MCF 10A (cell line): ENCODE measurements at regions not wholly inside any gene's neighbourhood (a gene's known extent, or its start where the extent isn't known, plus 50 kb on each side); places are given as distances from the start of the nearest gene placed in this dataset.
"Not testable (repeated sequence)": the region's sequence is repeated elsewhere in the genome, so short reads cannot be mapped to it uniquely, and the experiment has no call there.

Experiments used
- BruUV-seq: library from RNA; stranded (reverse); fragments of 400-500 nt; replicated peaks from 2 replicates; lab custom pipeline; 2021; lab: Mats Ljungman, UMichigan
- CTCF ChIA-PET: fragments of 300-600 bp; sonication (Branson Sonifier 250); formaldehyde crosslinking; extraction: SDS; loops from one replicate; lab custom pipeline; 2021; ENCODE audit warnings: antibody characterized with exemption, inconsistent platforms; lab: Yijun Ruan, JAX
- POLR2A ChIA-PET: fragments of 300-600, 350-650 bp; sonication (Branson Sonifier 250); formaldehyde crosslinking; extraction: SDS; loops from one replicate; lab custom pipeline; 2020; ENCODE audit warnings: antibody characterized with exemption, inconsistent platforms; lab: Yijun Ruan, JAX
- DNase-seq: peaks from one replicate; pipeline ENCODE4 v3.0.0-alpha.2; 2018; ENCODE audit not compliant: unreplicated experiment
- H3K27ac Mint-ChIP-seq: one replicate; pipeline ENCODE4 v1.8.0; 2022; ENCODE audit warnings: mild to moderate bottlenecking, low read depth, mixed read lengths; ENCODE audit not compliant: unreplicated experiment
- H3K27me3 Mint-ChIP-seq: one replicate; pipeline ENCODE4 v1.8.0; 2022; ENCODE audit warnings: mixed read lengths; ENCODE audit not compliant: insufficient read depth, unreplicated experiment
- H3K36me3 Mint-ChIP-seq: one replicate; pipeline ENCODE4 v1.8.0; 2022; ENCODE audit warnings: mild to moderate bottlenecking, moderate library complexity, mixed read lengths; ENCODE audit not compliant: insufficient read depth, unreplicated experiment
- H3K4me1 Mint-ChIP-seq: one replicate; pipeline ENCODE4 v1.8.0; 2022; ENCODE audit warnings: mixed read lengths; ENCODE audit not compliant: insufficient read depth, unreplicated experiment
- H3K4me3 Mint-ChIP-seq: one replicate; pipeline ENCODE4 v1.8.0; 2022; ENCODE audit warnings: mild to moderate bottlenecking, moderate library complexity, mixed read lengths; ENCODE audit not compliant: unreplicated experiment
- H3K9me3 Mint-ChIP-seq: one replicate; pipeline ENCODE4 v1.8.0; 2022; ENCODE audit warnings: mixed read lengths; ENCODE audit not compliant: unreplicated experiment
- intact Hi-C: fragments of 100-400 bp; cut with micrococcal nuclease; formaldehyde crosslinking; loops from 2 replicates; pipeline ENCODE4 v1.14.1; 2022
- TF ChIP-seq, protein P1 (sequence below): fragments of 200-600 bp; IDR thresholded peaks from one replicate; pipeline ENCODE4 v1.8.0; 2022; ENCODE audit warnings: antibody characterized with exemption, mild to moderate bottlenecking; ENCODE audit not compliant: unreplicated experiment

DNA sequence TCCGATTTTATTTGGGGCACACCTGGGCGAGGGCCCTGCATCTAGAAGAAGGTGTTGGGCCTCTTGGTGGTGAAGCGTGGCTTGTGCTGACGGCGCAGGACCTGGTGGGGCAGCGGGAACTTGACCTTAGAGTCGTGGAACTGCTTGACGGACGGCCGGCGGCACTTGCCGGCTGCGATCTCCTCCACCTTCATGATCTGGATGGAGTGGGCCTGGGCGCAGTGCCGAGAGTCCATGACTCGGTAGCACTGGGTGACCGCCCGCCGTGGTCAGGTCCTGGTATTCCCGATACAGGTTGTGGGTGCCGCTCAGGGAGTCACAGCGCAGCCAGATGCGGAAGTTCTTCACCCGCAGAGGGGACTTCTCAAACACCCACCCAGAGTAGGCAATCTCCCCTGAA, 56.8 kb upstream of the ALG13 start:
- TF ChIP-seq, protein P1, sequence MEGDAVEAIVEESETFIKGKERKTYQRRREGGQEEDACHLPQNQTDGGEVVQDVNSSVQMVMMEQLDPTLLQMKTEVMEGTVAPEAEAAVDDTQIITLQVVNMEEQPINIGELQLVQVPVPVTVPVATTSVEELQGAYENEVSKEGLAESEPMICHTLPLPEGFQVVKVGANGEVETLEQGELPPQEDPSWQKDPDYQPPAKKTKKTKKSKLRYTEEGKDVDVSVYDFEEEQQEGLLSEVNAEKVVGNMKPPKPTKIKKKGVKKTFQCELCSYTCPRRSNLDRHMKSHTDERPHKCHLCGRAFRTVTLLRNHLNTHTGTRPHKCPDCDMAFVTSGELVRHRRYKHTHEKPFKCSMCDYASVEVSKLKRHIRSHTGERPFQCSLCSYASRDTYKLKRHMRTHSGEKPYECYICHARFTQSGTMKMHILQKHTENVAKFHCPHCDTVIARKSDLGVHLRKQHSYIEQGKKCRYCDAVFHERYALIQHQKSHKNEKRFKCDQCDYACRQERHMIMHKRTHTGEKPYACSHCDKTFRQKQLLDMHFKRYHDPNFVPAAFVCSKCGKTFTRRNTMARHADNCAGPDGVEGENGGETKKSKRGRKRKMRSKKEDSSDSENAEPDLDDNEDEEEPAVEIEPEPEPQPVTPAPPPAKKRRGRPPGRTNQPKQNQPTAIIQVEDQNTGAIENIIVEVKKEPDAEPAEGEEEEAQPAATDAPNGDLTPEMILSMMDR: no peak
- no peak for DNase-seq
- intact Hi-C loops: no loop called here
- peaks cover 9% of the 10 kb centered on the region for H3K9me3 Mint-ChIP-seq
- H3K27me3 Mint-ChIP-seq: peaks cover 38% of the 10 kb centered on the region
- no peaks in the 10 kb centered on the region for H3K4me1 Mint-ChIP-seq
- ChIA-PET POLR2A (no interaction called here), CTCF (no interaction called here)
- H3K27ac Mint-ChIP-seq: no peak overlapping the region
- BruUV-seq: no TSS peak
- H3K36me3 Mint-ChIP-seq: no peaks in the 10 kb centered on the region
- no peak overlapping the region for H3K4me3 Mint-ChIP-seq

DNA sequence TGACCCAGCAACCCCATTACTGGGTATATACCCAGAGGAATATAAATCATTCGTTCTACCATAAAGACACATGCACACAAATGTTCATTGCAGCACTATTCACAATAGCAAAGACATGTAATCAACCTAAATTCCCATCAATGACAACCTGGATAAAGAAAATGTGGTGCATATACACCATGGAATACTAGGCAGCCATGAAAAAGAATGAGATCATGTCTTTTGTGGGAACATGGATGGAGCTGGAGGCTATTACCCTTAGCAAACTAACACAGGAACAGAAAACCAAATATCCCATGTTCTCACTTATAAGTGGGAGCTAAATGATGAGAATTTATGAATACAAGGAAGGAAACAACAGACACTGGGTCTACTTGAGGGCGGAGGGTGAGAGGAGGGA, 53.7 kb upstream of the ALG13 start:
- H3K4me1 Mint-ChIP-seq, POLR2A ChIA-PET, BruUV-seq: not testable (repeated sequence)

More for the DNA sequence above, 53.7 kb upstream of the ALG13 start:
- H3K36me3 Mint-ChIP-seq, CTCF ChIA-PET, H3K27ac Mint-ChIP-seq, intact Hi-C loops, DNase-seq, H3K4me3 Mint-ChIP-seq, H3K9me3 Mint-ChIP-seq: not testable (repeated sequence)
- H3K27me3 Mint-ChIP-seq: peaks cover 28% of the 10 kb centered on the region
